Neural cell (in vitro differentiated cells): ENCODE measurements at regions not wholly inside any gene's neighbourhood (a gene's known extent, or its start where the extent isn't known, plus 50 kb on each side); places are given as distances from the start of the nearest gene placed in this dataset.
"Not testable (repeated sequence)": the region's sequence is repeated elsewhere in the genome, so short reads cannot be mapped to it uniquely, and the experiment has no call there.

Source experiments
- EP300 ChIP-seq: fragments of 450-650 bp; conservative IDR thresholded peaks from 2 replicates; pipeline ENCODE4 v1.6.1; 2014; ENCODE audit warnings: antibody characterized with exemption, mild to moderate bottlenecking, moderate library complexity; ENCODE audit not compliant: poor library complexity, severe bottlenecking
- POLR2AphosphoS5 ChIP-seq: IDR thresholded peaks from 2 replicates; pipeline ENCODE4 v1.6.1; 2012
- SMC3 ChIP-seq: fragments of 450-650 bp; conservative IDR thresholded peaks from 2 replicates; pipeline ENCODE4 v1.6.1; 2014; ENCODE audit warnings: antibody characterized with exemption, mild to moderate bottlenecking, moderate library complexity; ENCODE audit not compliant: poor library complexity
- TF ChIP-seq, protein P1 (sequence below): fragments of 450-650 bp; IDR thresholded peaks from 2 replicates; pipeline ENCODE4 v1.5.1; 2014; ENCODE audit warnings: antibody characterized with exemption, mild to moderate bottlenecking, moderate library complexity; ENCODE audit not compliant: poor library complexity, severe bottlenecking

DNA sequence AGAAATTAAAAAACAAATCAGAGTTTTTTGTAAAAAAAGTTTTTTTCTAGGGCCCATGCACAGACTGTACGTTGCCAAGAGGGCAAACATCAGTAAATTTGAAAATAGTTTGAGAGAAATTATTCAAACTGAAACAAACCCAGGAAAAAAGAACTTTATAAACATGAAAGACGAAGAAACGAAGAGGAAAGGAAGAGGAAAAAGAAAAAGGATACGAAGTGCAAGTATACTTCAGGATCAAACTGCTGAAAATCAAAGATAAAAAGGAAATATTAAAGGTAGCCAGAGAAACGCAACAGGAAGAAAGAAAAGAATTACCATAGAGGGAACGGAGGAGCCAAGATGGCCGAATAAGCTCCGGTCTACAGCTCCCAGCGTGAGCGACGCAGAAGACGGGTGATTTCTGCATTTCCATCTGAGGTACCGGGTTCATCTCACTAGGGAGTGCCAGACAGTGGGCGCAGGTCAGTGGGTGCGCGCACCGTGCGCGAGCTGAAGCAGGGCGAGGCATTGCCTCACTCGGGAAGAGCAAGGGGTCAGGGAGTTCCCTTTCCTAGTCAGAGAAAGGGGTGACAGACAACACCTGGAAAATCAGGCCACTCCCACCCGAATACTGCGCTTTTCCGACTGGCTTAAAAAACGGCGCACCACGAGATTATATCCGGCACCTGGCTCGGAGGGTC lies 94.4 kb upstream of the GAS1 start:
- TF ChIP-seq EP300, POLR2AphosphoS5, SMC3: not testable (repeated sequence)
- TF ChIP-seq, protein P1, sequence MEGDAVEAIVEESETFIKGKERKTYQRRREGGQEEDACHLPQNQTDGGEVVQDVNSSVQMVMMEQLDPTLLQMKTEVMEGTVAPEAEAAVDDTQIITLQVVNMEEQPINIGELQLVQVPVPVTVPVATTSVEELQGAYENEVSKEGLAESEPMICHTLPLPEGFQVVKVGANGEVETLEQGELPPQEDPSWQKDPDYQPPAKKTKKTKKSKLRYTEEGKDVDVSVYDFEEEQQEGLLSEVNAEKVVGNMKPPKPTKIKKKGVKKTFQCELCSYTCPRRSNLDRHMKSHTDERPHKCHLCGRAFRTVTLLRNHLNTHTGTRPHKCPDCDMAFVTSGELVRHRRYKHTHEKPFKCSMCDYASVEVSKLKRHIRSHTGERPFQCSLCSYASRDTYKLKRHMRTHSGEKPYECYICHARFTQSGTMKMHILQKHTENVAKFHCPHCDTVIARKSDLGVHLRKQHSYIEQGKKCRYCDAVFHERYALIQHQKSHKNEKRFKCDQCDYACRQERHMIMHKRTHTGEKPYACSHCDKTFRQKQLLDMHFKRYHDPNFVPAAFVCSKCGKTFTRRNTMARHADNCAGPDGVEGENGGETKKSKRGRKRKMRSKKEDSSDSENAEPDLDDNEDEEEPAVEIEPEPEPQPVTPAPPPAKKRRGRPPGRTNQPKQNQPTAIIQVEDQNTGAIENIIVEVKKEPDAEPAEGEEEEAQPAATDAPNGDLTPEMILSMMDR = not testable (repeated sequence)
